Calu3 (cell line): ENCODE measurements at regions not wholly inside any gene's neighbourhood (a gene's known extent, or its start where the extent isn't known, plus 50 kb on each side); places are given as distances from the start of the nearest gene placed in this dataset.
"Not testable (repeated sequence)": the region's sequence is repeated elsewhere in the genome, so short reads cannot be mapped to it uniquely, and the experiment has no call there.

ENCODE experiments used
- BruUV-seq: library from RNA; stranded (reverse); fragments of 400-500 nt; replicated peaks from 2 replicates; lab custom pipeline; 2021; lab: Mats Ljungman, UMichigan
- CTCF ChIA-PET: fragments of 300-600 bp; sonication (Branson Sonifier 250); formaldehyde crosslinking; loops from one replicate; lab custom pipeline; 2022; ENCODE audit warnings: antibody characterized with exemption; lab: Charles Lee
- DNase-seq: peaks from one replicate; pipeline ENCODE4 v3.0.0; 2022
- H3K27ac Mint-ChIP-seq: one replicate; pipeline ENCODE4 v1.8.0; 2022; ENCODE audit warnings: mixed read lengths; ENCODE audit not compliant: unreplicated experiment
- H3K27me3 Mint-ChIP-seq: one replicate; pipeline ENCODE4 v1.8.0; 2022; ENCODE audit warnings: mixed read lengths; ENCODE audit not compliant: unreplicated experiment
- H3K36me3 Mint-ChIP-seq: one replicate; pipeline ENCODE4 v1.8.0; 2022; ENCODE audit warnings: mild to moderate bottlenecking, moderate library complexity, mixed read lengths; ENCODE audit not compliant: insufficient read depth, unreplicated experiment
- H3K4me1 Mint-ChIP-seq: one replicate; pipeline ENCODE4 v1.8.0; 2022; ENCODE audit warnings: mild to moderate bottlenecking, low read depth, mixed read lengths; ENCODE audit not compliant: unreplicated experiment
- H3K4me3 Mint-ChIP-seq: one replicate; pipeline ENCODE4 v1.8.0; 2022; ENCODE audit warnings: mild to moderate bottlenecking, low read depth, moderate library complexity, mixed read lengths; ENCODE audit not compliant: unreplicated experiment
- H3K9me3 Mint-ChIP-seq: one replicate; pipeline ENCODE4 v1.8.0; 2022; ENCODE audit warnings: low read depth, mixed read lengths; ENCODE audit not compliant: unreplicated experiment
- CTCF ChIP-seq: fragments of 200-600 bp; IDR thresholded peaks from one replicate; pipeline ENCODE4 v1.8.0; 2022; ENCODE audit warnings: antibody characterized with exemption; ENCODE audit not compliant: unreplicated experiment
- intact Hi-C: fragments of 100-400 bp; cut with micrococcal nuclease; formaldehyde crosslinking; loops from one replicate; pipeline ENCODE4 v1.10.0; 2022; ENCODE audit not compliant: unreplicated experiment

GRCh38 chr3:70466096-70466495 is 153.7 kb upstream of the MDFIC2 start:
- Mint-ChIP-seq H3K27ac (no peak overlapping the region), H3K36me3 (no peaks in the 10 kb centered on the region), H3K4me1 (no peaks in the 10 kb centered on the region), H3K9me3 (peaks cover 5% of the 10 kb centered on the region), H3K27me3 (peaks cover 20% of the 10 kb centered on the region), H3K4me3 (no peak overlapping the region)
- CTCF ChIA-PET = interaction anchor here (1.1 kb wide), 1 partner anchor 346 kb away, joined by 3 read pairs; no protein-coding TSS in a partner anchor
- no TSS peak for BruUV-seq
- intact Hi-C loops = no loop called here
- no peak for TF ChIP-seq CTCF
- DNase-seq = no peak

- no TSS peak for BruUV-seq
- no peak for TF ChIP-seq CTCF
- no peaks in the 10 kb centered on the region for H3K4me1 Mint-ChIP-seq
- peaks cover 5% of the 10 kb centered on the region for H3K9me3 Mint-ChIP-seq
- H3K4me3 Mint-ChIP-seq = no peak overlapping the region
- intact Hi-C loops = no loop called here
- CTCF ChIA-PET = interaction anchor here (0.7 kb wide), 1 partner anchor 442 kb away, joined by 3 read pairs; no protein-coding TSS in a partner anchor
- DNase-seq = no peak
- no peak overlapping the region for H3K27ac Mint-ChIP-seq
- H3K36me3 Mint-ChIP-seq = no peaks in the 10 kb centered on the region
- H3K27me3 Mint-ChIP-seq = peaks cover 32% of the 10 kb centered on the region
Observed at GRCh38 chr3:70464876-70465275, 152.4 kb upstream of the MDFIC2 start.

- BruUV-seq = no TSS peak
- peaks cover 5% of the 10 kb centered on the region for H3K9me3 Mint-ChIP-seq
- H3K4me3 Mint-ChIP-seq = no peak overlapping the region
- TF ChIP-seq CTCF = no peak
- no peaks in the 10 kb centered on the region for H3K4me1 Mint-ChIP-seq
- CTCF ChIA-PET = interaction anchor here (0.7 kb wide), 1 partner anchor 441 kb away, joined by 3 read pairs; no protein-coding TSS in a partner anchor
- intact Hi-C loops = no loop called here
- H3K27ac Mint-ChIP-seq = no peak overlapping the region
- H3K36me3 Mint-ChIP-seq = no peaks in the 10 kb centered on the region
- peaks cover 36% of the 10 kb centered on the region for H3K27me3 Mint-ChIP-seq
- no peak for DNase-seq
Observed at GRCh38 chr3:70464465-70464864, 152.0 kb upstream of the MDFIC2 start.

GRCh38 chr3:70450220-70450619 is 137.8 kb upstream of the MDFIC2 start:
- H3K36me3 Mint-ChIP-seq, CTCF ChIA-PET, intact Hi-C loops, DNase-seq, H3K27ac Mint-ChIP-seq, H3K9me3 Mint-ChIP-seq, H3K4me1 Mint-ChIP-seq, H3K4me3 Mint-ChIP-seq, BruUV-seq: not testable (repeated sequence)
- peaks cover 14% of the 10 kb centered on the region for H3K27me3 Mint-ChIP-seq

GRCh38 chr3:70435422-70435821 is 123.0 kb upstream of the MDFIC2 start:
- BruUV-seq, H3K4me1 Mint-ChIP-seq, intact Hi-C loops, H3K27ac Mint-ChIP-seq, H3K4me3 Mint-ChIP-seq, CTCF ChIA-PET, H3K9me3 Mint-ChIP-seq, DNase-seq, H3K36me3 Mint-ChIP-seq: not testable (repeated sequence)
- peaks cover 43% of the 10 kb centered on the region for H3K27me3 Mint-ChIP-seq
